Right cardiac atrium (tissue), 5 donors: ENCODE measurements at regions not wholly inside any gene's neighbourhood (a gene's known extent, or its start where the extent isn't known, plus 50 kb on each side); places are given as distances from the start of the nearest gene placed in this dataset.

Source experiments
- ATAC-seq, 2 donors: fragments of 200-7000 bp; cut with Tn5 transposase; one replicate each; pipeline versions ENCODE4 v1.8.0 to v1.9.1; 2020; ENCODE audit warnings: moderate library complexity in 2 of 2, mild to moderate bottlenecking in 1 of 2
- DNase-seq, 3 donors: peaks; one replicate each; pipeline ENCODE4 v3.0.0-alpha.2; 2020
- H3K27ac ChIP-seq: one replicate; pipeline ENCODE4 v1.5.1; 2013; ENCODE audit warnings: mild to moderate bottlenecking, low read length, control low read depth, moderate library complexity
- H3K27me3 ChIP-seq: one replicate; pipeline ENCODE4 v1.6.1; 2013; ENCODE audit not compliant: control insufficient read depth, insufficient read depth
- H3K4me1 ChIP-seq: one replicate; pipeline ENCODE4 v1.6.1; 2013; ENCODE audit warnings: low read length; ENCODE audit not compliant: control insufficient read depth, insufficient read depth
- H3K4me3 ChIP-seq: one replicate; pipeline ENCODE4 v1.5.1; 2013; ENCODE audit warnings: low read length, control low read depth
- H3K9me3 ChIP-seq: one replicate; pipeline ENCODE4 v1.6.1; 2013; ENCODE audit warnings: low read length; ENCODE audit not compliant: control insufficient read depth
- WGBS: extraction: QIAGEN DNeasy Blood & Tissue Kit; methylation state at CpG from one replicate; pipeline ENCODE4 v1.1.7; 2013; 5-methylcytosine and 5-hydroxymethylcytosine counted together
- intact Hi-C, 4 donors: fragments of 100-400 bp; cut with DNase I; formaldehyde crosslinking; loops; one replicate each; pipeline versions ENCODE4 v1.11.0 to v1.14.0; 2022 to 2023
- donor health status: healthy with polysubstance abuse.
- donor health status: DM: no; HTN: yes; CAD: no.
- donor health status: DM: no; HTN: no; CAD: no.
- donor health status: DM: no; HTN: yes; CAD: no; lungs with severe emphysema.
- donor health status: DM: yes; HTN: yes; CAD: no.

- DNase-seq = no peak
- Histone ChIP-seq H3K27ac (no peak overlapping the region), H3K27me3 (no peaks in the 10 kb centered on the region), H3K4me3 (no peak overlapping the region), H3K9me3 (no peaks in the 10 kb centered on the region), H3K4me1 (no peaks in the 10 kb centered on the region)
- ATAC-seq = no peak
- 90% methylated on average over 16 of the region's 16 CpGs for WGBS
- intact Hi-C loops = no loop called here
Observed at GRCh38 chr20:24764027-24764793, 184.9 kb upstream of the CST7 start.

GRCh38 chr20:24764794-24765202, 184.3 kb upstream of the CST7 start:
- no peaks in the 10 kb centered on the region for H3K9me3 ChIP-seq
- ATAC-seq = no peak
- no peak for DNase-seq
- H3K4me1 ChIP-seq = no peaks in the 10 kb centered on the region
- no peaks in the 10 kb centered on the region for H3K27me3 ChIP-seq
- H3K27ac ChIP-seq = no peak overlapping the region
- WGBS = 67% methylated on average over 9 of the region's 9 CpGs
- H3K4me3 ChIP-seq = no peak overlapping the region
- intact Hi-C loops = no loop called here

- WGBS = 88% methylated on average over 12 of the region's 12 CpGs
- H3K27ac ChIP-seq = no peak overlapping the region
- no peaks in the 10 kb centered on the region for H3K9me3 ChIP-seq
- ATAC-seq = no peak
- no peak overlapping the region for H3K4me3 ChIP-seq
- intact Hi-C loops = no loop called here
- no peaks in the 10 kb centered on the region for H3K4me1 ChIP-seq
- H3K27me3 ChIP-seq = no peaks in the 10 kb centered on the region
- DNase-seq = no peak
Observed at GRCh38 chr20:24765316-24766142, 183.5 kb upstream of the CST7 start.

- ATAC-seq = no peak
- no peak for DNase-seq
- Histone ChIP-seq H3K27me3 (no peaks in the 10 kb centered on the region), H3K4me1 (no peaks in the 10 kb centered on the region), H3K4me3 (no peak overlapping the region), H3K27ac (no peak overlapping the region), H3K9me3 (no peaks in the 10 kb centered on the region)
- intact Hi-C loops = no loop called here
- WGBS = 72% methylated on average over 2 of the region's 2 CpGs
Observed at GRCh38 chr20:24766143-24766527, 182.9 kb upstream of the CST7 start.

DNA sequence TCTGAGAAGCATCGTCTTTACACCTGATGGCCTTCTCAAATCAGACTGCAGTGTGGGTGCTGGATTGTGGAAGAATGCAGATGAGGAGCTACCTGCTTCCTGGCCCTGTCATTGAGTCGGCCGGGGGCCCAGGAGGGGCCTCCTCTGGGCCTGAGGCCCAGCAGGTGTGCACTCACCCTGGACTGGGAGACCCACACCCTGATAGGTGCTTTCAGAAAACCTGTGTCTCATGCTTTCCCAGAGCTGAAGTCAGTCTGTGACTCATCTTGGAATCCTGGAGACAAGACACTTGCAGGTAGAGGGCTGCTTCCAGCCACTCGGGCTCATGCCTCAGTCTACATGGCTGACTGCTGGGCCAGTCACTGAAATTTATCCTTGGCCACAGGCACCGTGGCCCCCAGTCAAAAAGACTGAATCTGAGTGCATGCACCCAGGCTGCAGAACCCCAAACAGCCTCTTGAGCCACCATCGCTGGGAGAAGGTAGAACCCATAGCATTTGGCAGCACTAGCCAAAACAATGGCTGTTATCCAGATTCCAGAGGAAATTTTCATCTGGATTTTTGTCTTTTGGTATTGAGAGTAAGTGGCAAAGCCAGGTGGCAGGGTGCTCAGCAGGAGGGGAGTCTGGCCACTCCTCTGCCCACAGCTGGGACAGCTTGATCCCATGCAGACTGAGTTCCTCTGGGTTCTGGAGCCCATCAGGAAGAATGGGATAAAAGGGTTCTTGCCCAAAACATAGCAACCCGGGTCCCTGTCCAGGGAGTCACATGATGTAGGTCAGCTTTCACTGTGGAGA, 182.0 kb upstream of the CST7 start:
- H3K4me3 ChIP-seq = no peak overlapping the region
- DNase-seq = no peak
- WGBS = 88% methylated on average over 7 of the region's 7 CpGs
- no peaks in the 10 kb centered on the region for H3K4me1 ChIP-seq
- H3K9me3 ChIP-seq = no peaks in the 10 kb centered on the region
- intact Hi-C loops = no loop called here
- H3K27me3 ChIP-seq = no peaks in the 10 kb centered on the region
- ATAC-seq = no peak
- H3K27ac ChIP-seq = no peak overlapping the region

DNA sequence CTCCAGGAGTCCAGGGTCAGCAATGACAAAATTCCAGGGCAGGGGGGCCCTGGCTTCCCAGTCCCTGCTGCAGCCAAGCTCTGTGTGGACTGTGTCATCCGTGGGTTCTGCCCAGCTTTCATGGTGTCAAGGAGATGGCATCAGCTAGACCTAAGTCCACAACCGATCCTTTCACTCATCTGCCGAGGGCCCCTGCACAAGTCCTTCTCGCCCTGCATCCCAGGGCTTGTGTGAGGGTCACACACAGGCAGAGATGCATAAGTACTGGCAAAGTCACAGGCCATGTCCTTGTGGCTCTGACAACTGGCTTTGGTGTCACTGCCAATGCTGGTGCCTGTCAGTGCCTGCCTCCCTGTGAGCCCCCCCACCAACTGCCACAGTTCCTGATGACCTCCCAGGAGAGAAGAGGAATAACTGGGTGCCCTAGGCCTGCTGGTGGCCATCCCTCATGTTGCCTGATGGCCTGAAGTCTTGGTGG, 181.4 kb upstream of the CST7 start:
- DNase-seq (no peak), ATAC-seq (no peak)
- intact Hi-C loops = no loop called here
- Histone ChIP-seq H3K27ac (no peak overlapping the region), H3K27me3 (no peaks in the 10 kb centered on the region), H3K9me3 (no peaks in the 10 kb centered on the region), H3K4me3 (no peak overlapping the region), H3K4me1 (no peaks in the 10 kb centered on the region)
- WGBS = 89% methylated on average over 4 of the region's 4 CpGs

DNA sequence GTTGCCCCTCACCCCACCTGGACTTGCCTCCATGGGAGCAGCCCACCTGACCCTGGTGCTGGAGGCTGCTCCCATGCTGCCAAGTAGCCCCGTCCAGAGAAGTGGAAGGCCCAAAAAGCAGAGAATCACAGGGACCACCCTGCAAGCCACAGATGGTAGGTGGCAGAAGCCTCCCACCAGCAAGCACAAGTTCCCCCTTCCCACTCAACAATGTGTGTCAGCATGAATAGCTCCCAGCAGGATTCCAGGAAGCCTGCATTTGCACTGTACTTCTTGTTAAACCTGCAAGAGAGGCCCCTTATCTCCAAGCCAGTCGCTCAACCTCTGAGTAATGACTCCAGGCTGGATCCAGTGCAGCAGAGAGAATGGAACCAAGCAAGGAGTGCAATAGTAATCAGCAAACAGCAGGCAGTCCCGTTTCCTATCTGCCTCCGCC, 180.8 kb upstream of the CST7 start:
- DNase-seq (no peak), ATAC-seq (no peak)
- H3K9me3 ChIP-seq = no peaks in the 10 kb centered on the region
- no peaks in the 10 kb centered on the region for H3K4me1 ChIP-seq
- no peak overlapping the region for H3K4me3 ChIP-seq
- no peak overlapping the region for H3K27ac ChIP-seq
- 65% methylated on average over 4 of the region's 4 CpGs for whole genome bisulfite sequencing
- intact Hi-C loops = no loop called here
- H3K27me3 ChIP-seq = no peaks in the 10 kb centered on the region

GRCh38 chr20:24768713-24769601, 180.1 kb upstream of the CST7 start:
- intact Hi-C loops = no loop called here
- 80% methylated on average over 10 of the region's 10 CpGs for WGBS
- no peaks in the 10 kb centered on the region for H3K27me3 ChIP-seq
- ATAC-seq = no peak
- H3K27ac ChIP-seq = no peak overlapping the region
- H3K9me3 ChIP-seq = no peaks in the 10 kb centered on the region
- DNase-seq = no peak
- H3K4me1 ChIP-seq = no peaks in the 10 kb centered on the region
- H3K4me3 ChIP-seq = no peak overlapping the region

- no peaks in the 10 kb centered on the region for H3K9me3 ChIP-seq
- H3K27ac ChIP-seq = no peak overlapping the region
- no peak overlapping the region for H3K4me3 ChIP-seq
- ATAC-seq (no peak), DNase-seq (peak in 1 of 3 donors; percentile 59)
- intact Hi-C loops = no loop called here
- no peaks in the 10 kb centered on the region for H3K27me3 ChIP-seq
- no peaks in the 10 kb centered on the region for H3K4me1 ChIP-seq
- 93% methylated on average over 18 of the region's 18 CpGs for WGBS
Observed at GRCh38 chr20:24769878-24770627, 179.0 kb upstream of the CST7 start.
